Adrenal gland (tissue), 9 donors: ENCODE measurements at regions not wholly inside any gene's neighbourhood (a gene's known extent, or its start where the extent isn't known, plus 50 kb on each side); places are given as distances from the start of the nearest gene placed in this dataset.

Experiments
- DNase-seq, 7 donors: peaks; one replicate each; pipeline ENCODE4 v3.0.0-alpha.2; 2019 to 2020
- H3K27ac ChIP-seq, 5 donors: fragments of 200-600 bp; sonication (generic) in 4 of 5; 1 replicate in 3 of 5; 2 replicates in 2 of 5; pipeline versions ENCODE4 v1.5.1 to v1.8.0; 2016 to 2020; ENCODE audit warnings: mild to moderate bottlenecking in 1 of 5
- H3K27me3 ChIP-seq: fragments of 200-600 bp; 2 replicates; pipeline ENCODE4 v1.8.0; 2021
- H3K36me3 ChIP-seq, 2 donors: fragments of 200-600 bp; replicated peaks in 1 of 2; 1 replicate in 1 of 2; 2 replicates in 1 of 2; pipeline versions ENCODE4 v1.5.1 to v1.8.0; 2018 to 2022
- H3K4me1 ChIP-seq, 2 donors: fragments of 200-600 bp; replicated peaks in 1 of 2; 1 replicate in 1 of 2; 2 replicates in 1 of 2; pipeline versions ENCODE4 v1.5.1 to v1.8.0; 2018 to 2021
- H3K4me3 ChIP-seq, 4 donors: fragments of 200-600 bp; sonication (generic) in 3 of 4; one replicate each; pipeline ENCODE4 v1.5.1; 2016 to 2018
- H3K9me3 ChIP-seq, 3 donors: fragments of 200-600 bp; sonication (generic) in 1 of 3; replicated peaks in 1 of 3; 1 replicate in 2 of 3; 2 replicates in 1 of 3; pipeline versions ENCODE4 v1.5.1 to v1.8.0; 2016 to 2021
- CTCF ChIP-seq, 6 experiments: fragments of 450-650 bp in 4 of 6; fragments of 200-600 bp in 2 of 6; sonication (generic) in 1 of 6; IDR thresholded peaks; 1 replicate in 5 of 6; 2 replicates in 1 of 6; pipeline versions ENCODE4 v1.5.1 to v1.8.0; 2016 to 2021; ENCODE audit warnings: antibody characterized with exemption in 6 of 6, mild to moderate bottlenecking in 2 of 6, moderate library complexity in 1 of 6
- POLR2A ChIP-seq, 2 donors: fragments of 450-650 bp; IDR thresholded peaks; one replicate each; pipeline ENCODE4 v1.6.1; 2017; ENCODE audit warnings: antibody characterized with exemption in 2 of 2, mild to moderate bottlenecking in 2 of 2, moderate library complexity in 1 of 2
- WGBS, 4 donors: extraction: QIAGEN DNeasy Blood & Tissue Kit in 2 of 4; methylation state at CpG; one replicate each; pipeline versions ENCODE4 v1.1.5 to v1.1.7; 2013 to 2017; 5-methylcytosine and 5-hydroxymethylcytosine counted together
- intact Hi-C, 2 donors: fragments of 100-400 bp; cut with DNase I; formaldehyde crosslinking; loops; one replicate each; pipeline versions ENCODE4 v1.14.1 to v1.15.0; 2022 to 2023
- donor health status: healthy with polysubstance abuse.
- donor health status: Bipolar disorder and iron deficiency.
- donor health status: DM: yes; HTN: yes; CAD: no.
- donor health status: DM: no; HTN: no; CAD: no.
- donor health status: DM: no; HTN: no; CAD: no.

- Histone ChIP-seq H3K4me3 (no peak overlapping the region), H3K9me3 (no peaks in the 10 kb centered on the region), H3K4me1 (peaks cover under 1 to 2% of the 10 kb centered on the region in 2 donors), H3K36me3 (no peaks in the 10 kb centered on the region), H3K27me3 (no peaks in the 10 kb centered on the region), H3K27ac (no peak overlapping the region)
- TF ChIP-seq POLR2A (IDR thresholded peaks at IDR 0.05) = no peak
- TF ChIP-seq CTCF (IDR thresholded peaks at IDR 0.05) = no peak
- intact Hi-C loops = no loop called here
- DNase-seq = no peak
Observed at GRCh38 chr4:53697016-53697685, 105.9 kb upstream of the LNX1 start.

- Histone ChIP-seq H3K4me3 (no peak overlapping the region), H3K36me3 (no peaks in the 10 kb centered on the region), H3K4me1 (no peaks in the 10 kb centered on the region), H3K9me3 (no peaks in the 10 kb centered on the region), H3K27me3 (no peaks in the 10 kb centered on the region), H3K27ac (peak overlapping the region in 1 of 5 donors; percentile 6)
- intact Hi-C loops = no loop called here
- no peak for DNase-seq
- WGBS, 4 donors = 48 to 61% (median 53%) methylated on average over 7 of the region's 7 CpGs
- no peak for TF ChIP-seq POLR2A (IDR thresholded peaks at IDR 0.05)
Observed at GRCh38 chr4:53695540-53696463, 104.5 kb upstream of the LNX1 start.

GRCh38 chr4:53694666-53695065 is 103.4 kb upstream of the LNX1 start:
- WGBS, 4 donors = 98 to 100% (median 98%) methylated on average over 2 of the region's 2 CpGs
- Histone ChIP-seq H3K4me3 (no peak overlapping the region), H3K9me3 (no peaks in the 10 kb centered on the region), H3K27ac (no peak overlapping the region), H3K36me3 (no peaks in the 10 kb centered on the region), H3K4me1 (no peaks in the 10 kb centered on the region), H3K27me3 (peaks cover 4% of the 10 kb centered on the region)
- DNase-seq = no peak
- no peak for TF ChIP-seq POLR2A (IDR thresholded peaks at IDR 0.05)
- intact Hi-C loops = no loop called here

- peaks cover 4% of the 10 kb centered on the region for H3K27me3 ChIP-seq
- intact Hi-C loops = no loop called here
- TF ChIP-seq POLR2A (IDR thresholded peaks at IDR 0.05) (no peak), CTCF (IDR thresholded peaks at IDR 0.05) (no peak)
- H3K4me3 ChIP-seq = no peak overlapping the region
- H3K27ac ChIP-seq = no peak overlapping the region
- no peaks in the 10 kb centered on the region for H3K36me3 ChIP-seq
- no peaks in the 10 kb centered on the region for H3K9me3 ChIP-seq
- 81 to 90% (median 86%) methylated on average over 5 of the region's 5 CpGs for WGBS, 4 donors
- H3K4me1 ChIP-seq = no peaks in the 10 kb centered on the region
- no peak for DNase-seq
Observed at GRCh38 chr4:53693909-53694308, 102.6 kb upstream of the LNX1 start.

GRCh38 chr4:53693408-53693807 is 102.1 kb upstream of the LNX1 start:
- TF ChIP-seq POLR2A (IDR thresholded peaks at IDR 0.05) (no peak), CTCF (IDR thresholded peaks at IDR 0.05) (no peak)
- 81 to 99% (median 89%) methylated on average over 4 of the region's 4 CpGs for WGBS, 4 donors
- intact Hi-C loops = no loop called here
- DNase-seq = no peak
- no peak overlapping the region for H3K27ac ChIP-seq
- no peaks in the 10 kb centered on the region for H3K4me1 ChIP-seq
- no peaks in the 10 kb centered on the region for H3K9me3 ChIP-seq
- H3K4me3 ChIP-seq = no peak overlapping the region
- peaks cover 4% of the 10 kb centered on the region for H3K27me3 ChIP-seq
- no peaks in the 10 kb centered on the region for H3K36me3 ChIP-seq
